Glomerular visceral epithelial cell (primary cell): ENCODE measurements at regions not wholly inside any gene's neighbourhood (a gene's known extent, or its start where the extent isn't known, plus 50 kb on each side); places are given as distances from the start of the nearest gene placed in this dataset.
"Not testable (repeated sequence)": the region's sequence is repeated elsewhere in the genome, so short reads cannot be mapped to it uniquely, and the experiment has no call there.

Experiments used
- DNase-seq: peaks from one replicate; pipeline ENCODE4 v3.0.0-alpha.2; 2016; ENCODE audit errors: extremely low spot score

DNA sequence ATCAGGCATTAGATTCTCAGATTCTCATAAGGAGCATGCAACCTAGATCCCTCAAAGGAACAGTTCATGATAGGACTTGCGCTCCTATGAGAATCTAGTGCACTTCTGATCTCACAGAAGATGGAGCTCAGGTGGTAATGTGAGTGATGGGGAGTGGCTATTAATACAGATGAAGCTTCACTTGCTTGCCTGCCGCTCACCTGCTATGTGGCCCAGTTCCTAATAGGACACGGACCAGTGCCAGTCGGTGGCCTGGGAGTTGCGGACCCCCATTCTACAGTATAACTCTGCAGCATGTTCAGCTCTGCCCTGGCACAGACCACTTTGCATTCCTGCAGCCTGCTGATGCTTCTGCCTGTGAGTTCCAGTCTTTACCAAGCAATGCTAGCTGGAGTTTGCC, 581.3 kb upstream of the KLF4 start:
- no peak for DNase-seq

DNA sequence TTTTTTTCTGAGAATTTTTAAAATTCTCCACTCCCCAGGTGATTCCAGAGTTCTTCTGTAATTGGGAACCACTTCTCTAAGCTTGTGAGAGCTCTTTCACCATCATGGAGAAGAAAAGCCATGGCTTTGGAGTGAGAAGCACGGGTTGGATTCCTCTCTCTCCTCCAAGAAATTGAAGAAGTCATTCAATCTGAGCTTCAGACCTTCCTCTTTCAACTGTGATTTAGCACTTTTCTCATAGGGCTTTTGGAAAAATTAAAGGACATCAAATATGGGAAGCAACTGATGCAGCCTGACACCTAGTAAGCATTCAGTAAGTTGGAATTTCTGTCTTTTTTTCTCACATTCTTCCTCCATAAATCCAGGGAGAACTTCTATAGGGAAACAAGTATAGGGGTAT, 580.4 kb upstream of the KLF4 start:
- no peak for DNase-seq

DNA sequence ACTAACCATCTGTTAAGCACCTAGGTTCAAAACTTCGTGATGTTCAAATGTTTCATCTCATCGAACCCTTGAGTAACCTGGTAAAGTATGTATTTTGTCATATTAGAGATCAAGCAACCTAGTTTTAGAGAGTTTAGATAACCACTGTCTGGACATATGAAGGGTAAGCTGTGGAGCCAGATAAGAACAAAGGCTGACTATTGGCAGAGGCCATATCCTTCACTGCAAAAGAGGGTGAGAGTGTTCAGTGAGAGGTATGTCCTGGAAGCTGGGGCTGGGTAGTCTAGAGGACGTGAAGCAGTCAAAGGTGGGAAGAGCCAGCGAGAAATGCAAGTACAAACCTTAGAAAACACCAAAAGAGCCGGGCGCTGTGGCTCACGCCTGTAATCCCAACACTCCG, 573.1 kb upstream of the KLF4 start:
- no peak for DNase-seq

DNA sequence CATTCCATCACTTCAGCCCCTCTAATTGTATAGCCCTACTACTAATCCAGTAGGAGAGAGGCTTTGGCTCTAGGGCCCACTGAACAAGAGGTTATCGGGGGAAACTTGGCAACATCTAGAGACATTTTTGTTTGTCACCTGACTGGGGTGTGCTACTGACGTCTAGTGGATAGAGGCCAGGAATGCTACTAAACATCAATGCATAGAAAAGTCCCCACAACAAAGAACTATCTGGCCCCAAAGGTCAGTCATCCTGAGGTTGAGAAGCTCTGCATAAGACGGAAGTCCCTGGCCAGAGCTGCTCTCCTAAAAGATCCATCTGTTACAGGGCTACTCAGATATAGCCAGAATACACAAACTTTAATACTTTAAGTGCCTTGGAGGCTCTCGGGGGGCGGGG, 570.6 kb upstream of the KLF4 start:
- DNase-seq: no peak

DNA sequence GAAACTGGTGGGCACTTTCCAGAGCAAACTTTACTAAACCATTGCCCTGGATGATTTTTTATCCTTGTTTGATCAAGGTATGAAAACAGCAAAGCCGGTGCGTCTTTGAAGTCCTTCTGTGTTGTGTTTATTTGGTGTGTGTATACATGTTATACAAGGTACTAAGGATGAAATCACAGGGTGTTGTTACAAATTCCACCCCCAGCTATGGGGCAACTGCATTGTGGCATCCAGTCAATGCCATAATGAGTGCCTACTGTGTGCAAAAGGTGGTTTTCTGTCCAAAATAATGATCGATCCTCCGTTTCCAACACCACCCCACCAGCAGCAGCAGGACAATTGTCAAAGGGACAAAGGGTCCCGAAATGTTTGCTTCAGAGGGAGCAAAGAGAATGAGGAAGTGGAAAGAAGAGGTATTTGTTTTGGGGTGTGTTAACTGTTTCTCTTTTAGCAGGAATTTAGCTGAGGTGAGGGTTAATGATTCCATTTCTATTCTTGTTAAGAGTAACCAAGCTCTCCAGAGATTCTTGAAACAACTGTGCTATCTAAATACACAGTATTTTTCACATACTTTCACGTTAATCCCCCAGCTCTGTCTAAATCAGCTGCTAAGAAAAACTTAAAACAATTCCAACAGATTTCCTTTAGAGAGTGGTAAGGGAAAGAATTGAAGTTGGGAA, 568.7 kb upstream of the KLF4 start:
- DNase-seq: no peak

DNA sequence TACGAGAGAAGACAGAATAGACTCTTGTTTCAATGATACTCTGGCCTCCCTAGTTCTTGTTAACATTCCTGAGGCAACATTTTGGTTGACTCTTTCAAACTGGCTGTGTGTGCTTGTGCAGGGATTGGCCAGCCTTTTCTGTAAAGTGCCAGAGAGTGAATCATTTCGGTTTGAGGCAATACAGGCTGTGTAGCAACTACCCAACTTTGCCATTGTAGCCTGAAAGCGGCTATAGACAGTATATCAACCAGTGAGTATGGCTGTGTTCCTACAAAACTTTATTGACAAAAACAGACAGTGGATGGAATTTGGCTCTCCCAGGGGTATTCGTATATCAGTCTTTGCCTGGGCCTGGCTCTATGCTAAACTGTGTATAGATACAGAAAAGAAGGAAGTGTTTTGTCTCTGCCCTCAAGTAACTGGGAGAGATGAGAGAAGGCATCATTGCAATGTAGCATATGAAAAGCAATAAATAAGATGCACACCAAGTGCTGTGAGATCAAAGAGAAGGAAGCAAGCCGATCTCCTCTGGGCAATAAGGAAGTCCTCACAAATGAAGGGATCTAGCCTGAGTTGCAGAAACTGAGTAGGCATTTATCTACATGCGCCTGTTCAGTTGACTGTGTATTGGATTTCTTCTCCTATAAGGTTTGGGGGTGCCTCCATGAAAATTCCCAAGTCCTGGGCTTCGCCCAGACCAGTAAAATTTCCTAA, 568.0 kb upstream of the KLF4 start:
- peak; percentile 76 for DNase-seq

DNA sequence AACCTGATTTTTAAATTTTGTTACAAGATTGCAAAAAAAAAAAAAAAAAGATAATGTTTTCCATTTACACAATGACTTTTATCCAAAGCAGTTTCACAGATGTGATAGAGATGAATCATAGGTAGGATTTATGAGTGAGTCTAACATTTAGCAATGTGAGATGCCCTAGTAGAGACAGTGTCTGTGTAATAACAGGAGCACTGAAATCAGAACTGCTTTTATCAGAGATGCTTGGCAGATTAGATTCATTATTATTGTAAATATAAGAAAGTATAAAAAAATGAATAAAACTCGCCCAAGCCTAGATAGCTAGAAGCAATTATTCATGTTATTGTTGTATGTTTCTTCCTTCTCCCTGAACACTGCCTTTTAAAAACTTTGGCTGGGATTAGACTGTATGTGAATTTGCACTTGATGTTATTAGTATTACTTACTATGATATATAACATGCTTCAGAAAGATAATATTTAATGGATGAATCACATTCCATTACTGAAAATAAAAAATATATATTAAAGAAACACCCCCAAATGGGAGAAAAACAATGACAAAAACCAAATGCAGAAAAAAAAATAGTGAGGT, 567.3 kb upstream of the KLF4 start:
- peak; percentile 55 for DNase-seq

DNA sequence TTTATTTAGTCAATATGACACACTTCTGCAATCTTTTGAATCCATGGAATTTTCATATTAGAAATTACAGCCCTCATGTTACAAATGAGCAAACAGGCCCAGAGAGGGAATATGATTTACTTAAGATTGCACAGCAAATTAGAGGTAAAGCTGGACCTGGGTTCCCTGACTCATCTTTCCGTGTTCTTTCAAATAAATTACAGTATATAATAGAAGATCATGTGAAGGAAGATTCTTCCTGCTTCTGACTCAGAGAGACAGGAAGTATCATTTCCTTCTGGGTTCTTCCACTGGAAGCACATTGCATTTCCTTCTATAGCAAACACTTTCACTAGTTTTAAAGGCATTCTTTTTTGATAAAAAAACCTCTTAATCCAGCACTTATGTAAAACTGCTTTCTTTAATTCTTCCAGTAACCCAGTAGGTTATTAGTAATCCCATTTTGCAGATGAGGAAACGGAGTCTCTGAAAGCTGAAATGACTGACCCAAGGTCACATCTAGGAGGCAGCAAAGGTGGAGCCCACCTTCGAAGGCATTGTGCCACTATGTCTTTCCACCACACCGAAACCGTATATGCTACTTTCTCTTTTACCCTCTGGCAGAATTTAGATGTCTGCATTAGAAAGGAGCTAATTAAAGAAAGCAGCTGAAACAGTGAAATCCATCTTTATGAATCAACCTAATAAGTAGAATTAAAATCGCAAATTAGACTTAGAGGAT, 566.7 kb upstream of the KLF4 start:
- DNase-seq: peak; percentile 22

DNA sequence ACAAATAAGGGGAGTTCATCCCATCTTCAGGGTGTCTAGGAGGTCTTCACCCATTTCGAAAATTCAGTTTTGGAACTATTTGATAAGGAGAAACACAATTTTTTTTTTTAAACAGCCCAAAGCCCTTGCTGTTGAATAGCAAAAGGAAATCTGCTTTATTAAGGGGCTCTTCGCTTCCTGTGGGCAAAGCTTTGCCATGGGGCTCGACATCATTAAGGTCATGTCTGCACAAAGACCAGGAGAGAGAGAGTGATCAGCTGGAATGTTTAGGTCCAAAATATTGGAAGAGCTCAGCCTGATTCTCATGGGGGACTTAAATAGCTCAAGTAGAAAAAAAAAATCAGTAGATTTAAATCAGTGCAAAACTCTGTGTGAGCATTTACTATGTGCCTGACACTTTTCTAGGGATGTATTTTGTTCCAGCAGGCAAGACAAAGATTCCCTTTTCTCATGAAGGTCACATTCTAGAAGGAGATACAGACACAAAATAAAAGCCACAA, 564.6 kb upstream of the KLF4 start:
- DNase-seq: no peak

DNA sequence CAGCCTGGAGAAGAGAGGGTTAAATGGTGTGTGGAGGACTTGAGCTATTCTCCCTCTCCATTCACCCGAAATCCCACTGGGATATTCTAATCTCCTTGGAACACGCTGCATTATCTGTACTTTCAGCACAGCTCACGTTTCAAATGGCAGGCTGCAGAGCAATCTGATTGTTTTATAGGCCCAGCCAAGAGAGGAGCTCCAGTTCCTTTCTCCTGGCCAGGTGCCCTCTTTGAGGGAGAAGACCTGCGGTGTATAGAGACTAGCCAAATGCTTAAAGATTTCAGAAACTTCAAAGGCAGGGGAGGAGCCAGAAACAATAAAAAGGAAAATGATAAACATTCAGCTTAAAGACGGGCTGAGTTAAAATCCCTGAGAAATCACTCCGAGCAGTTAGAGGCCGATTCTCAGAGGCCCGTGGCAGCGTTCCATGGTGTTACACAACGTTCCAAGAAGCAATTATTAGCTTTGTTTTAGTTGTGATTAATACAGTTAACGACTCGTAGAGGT, 564.0 kb upstream of the KLF4 start:
- peak; percentile 5 for DNase-seq

DNA sequence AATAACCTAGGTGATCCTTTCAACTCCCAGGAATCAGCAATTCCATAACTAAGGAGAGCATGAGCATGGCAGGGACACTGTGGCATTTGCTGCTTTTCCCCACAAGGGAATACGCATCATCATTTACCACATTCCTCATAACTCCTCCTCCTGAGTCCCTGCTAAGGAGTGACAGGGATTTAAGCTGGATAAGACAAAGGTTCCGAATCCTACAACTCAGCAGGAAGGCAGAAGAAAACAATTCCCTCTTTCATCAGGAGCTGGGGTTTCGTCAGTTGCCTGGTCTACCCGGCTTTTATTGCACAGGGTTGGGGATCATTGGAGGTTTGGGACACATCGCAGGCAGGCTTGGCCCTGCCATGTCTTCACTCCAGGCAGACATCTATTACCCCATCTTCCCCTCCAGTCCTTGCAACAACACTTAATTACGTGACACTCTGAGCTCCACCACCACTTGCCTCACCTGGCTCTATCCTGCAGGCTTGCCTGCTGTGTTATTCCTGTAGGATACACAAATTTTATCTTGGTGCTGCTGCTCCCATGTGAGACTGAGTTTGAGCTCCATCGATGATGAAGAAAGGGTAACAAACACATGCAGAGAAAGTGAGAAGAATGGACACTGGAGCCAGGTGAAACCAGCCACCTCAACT, 563.0 kb upstream of the KLF4 start:
- DNase-seq: peak; percentile 8

DNA sequence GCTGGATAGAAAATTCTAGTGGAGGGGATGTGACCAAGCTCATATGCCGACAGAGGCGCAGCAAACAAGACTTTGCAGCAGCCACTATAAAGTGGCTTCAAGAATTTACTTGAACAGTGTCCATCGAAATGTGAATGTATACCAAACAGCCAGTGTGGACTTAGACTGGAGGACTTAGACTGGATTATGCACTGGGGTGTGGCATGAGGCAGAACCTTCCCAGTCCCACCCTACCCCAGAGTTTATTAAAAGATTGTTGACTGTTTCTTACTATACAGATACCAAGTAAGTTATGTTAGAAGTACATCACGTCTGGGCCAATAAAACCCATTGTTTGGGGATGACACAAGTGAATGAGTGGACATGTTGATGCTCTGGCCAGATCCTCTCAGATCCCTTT, 561.3 kb upstream of the KLF4 start:
- DNase-seq: no peak

DNA sequence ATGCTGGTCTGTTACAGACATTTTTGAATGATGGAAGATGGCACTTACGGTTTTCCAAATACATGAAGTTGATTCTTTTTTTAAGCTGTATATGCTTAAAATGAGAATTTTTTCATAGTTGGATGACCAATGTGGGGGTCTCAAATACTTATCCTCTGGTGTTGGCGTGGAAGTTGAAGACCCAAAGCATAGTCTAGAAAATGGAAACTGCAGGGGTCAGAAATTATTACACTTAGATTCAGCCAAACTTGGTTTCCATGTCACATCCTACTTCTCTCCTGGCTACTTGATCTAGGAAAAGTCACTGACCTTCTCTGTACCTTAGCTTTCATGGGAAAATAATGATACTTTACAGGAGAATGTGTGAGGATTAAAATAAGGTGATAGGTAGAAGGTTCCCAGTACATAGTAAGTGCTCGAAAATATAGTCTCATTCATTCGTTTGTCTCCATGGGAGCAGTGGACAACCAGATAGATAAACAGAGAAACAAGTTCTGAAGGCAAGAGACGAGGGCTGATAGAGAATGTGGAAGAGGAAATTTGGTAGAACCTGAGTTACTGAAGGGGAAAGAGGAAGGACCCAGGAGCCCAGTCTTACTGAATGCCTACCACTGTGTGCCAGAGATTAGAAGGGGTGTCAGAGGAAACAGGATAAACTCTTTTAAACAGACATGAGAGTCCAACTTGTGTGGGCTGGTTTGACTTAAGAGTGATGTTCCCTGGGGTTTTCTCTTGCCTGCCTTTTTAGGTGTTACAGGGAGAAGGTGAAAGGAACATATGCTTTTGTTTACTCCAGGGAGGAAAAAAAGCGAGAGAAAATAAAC, 560.3 kb upstream of the KLF4 start:
- peak; percentile 7 for DNase-seq

DNA sequence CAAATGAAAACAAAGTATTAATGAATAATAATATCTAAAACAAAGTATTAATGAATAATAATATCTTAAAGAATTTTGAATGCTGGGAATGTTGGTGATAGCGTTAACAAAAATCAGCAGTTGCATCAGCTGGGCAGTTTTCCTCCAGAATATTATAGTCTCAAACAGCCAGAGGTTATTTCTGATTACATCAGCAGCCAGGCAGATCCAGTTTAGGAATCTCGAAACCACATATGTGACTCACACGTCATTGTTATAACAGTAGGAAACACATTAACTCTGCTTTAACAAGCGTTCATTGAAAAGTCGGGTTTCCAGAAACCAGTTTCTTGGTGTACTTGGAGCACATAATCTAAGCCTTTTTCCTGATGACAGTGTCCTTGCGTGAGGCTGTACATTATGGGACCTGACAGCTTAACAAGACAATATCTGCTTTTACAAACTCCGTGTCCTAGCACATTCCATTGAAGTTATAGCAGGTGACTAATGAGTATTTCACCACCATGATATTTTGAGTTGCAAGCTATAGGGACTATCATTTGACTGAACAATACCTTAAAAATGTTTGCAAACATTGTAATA, 559.5 kb upstream of the KLF4 start:
- peak; percentile 89 for DNase-seq

DNA sequence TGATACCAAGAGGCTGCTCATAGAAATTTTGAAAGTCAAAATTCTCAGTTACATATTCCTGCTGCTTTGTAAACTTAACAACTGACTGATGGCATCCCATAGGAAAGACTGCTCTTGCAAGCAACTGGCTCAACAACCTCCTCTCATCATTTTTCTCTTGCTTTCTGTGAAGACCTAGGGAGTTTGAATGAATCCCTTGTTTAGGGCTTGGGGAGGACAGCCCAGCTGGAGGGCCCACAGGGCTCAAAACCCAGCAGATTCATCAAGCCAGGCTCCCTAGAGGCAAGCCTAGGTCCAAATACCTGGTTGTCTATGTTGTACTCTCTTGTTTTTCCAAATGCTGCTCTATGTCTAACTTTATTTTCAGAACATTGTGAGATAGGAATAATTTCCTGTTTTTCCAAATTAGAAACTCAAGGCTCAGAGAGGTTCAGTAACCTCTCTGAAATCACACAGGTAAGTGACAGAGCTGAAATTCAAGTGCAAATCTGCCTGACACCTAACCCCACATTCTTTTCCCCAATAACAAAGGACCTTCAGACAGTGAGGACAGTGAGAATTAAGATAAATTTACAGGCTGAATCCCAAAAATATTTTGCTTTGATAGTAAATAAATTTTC, 558.9 kb upstream of the KLF4 start:
- no peak for DNase-seq

DNA sequence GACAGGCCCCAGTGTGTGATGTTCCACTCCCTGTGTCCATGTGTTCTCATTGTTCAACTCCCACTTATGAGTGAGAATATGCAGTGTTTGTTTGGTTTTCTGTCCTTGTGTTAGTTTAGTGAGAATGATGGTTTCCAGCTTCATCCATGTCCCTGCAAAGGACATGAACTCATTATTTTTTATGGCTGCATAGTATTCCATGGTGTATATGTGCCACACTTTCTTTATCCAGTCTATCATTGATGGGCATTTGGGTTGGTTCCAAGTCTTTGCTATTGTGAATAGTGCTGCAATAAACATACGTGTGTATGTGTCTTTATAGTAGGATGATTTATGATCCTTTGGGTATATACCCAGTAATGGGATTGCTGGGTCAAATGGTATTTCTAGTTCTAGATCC, 558.2 kb upstream of the KLF4 start:
- DNase-seq: not testable (repeated sequence)

DNA sequence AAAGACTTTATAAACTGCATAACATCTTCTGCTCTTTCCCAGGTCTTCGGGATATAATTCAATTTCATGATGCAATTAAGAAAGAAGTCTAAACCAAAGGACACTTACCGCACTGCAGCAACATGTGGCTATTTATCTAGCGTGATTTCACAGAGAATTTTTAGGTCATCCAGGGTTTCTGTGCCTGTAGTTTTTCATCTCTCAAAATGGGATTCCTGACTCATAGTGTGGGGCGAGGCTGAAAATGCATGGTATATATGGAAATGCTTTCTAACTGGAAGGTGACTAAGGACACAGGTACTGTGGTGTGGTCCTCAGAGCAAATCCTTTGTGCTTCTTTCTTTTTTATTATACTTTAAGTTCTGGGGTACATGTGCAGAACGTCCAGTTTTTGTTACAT, 557.7 kb upstream of the KLF4 start:
- no peak for DNase-seq

DNA sequence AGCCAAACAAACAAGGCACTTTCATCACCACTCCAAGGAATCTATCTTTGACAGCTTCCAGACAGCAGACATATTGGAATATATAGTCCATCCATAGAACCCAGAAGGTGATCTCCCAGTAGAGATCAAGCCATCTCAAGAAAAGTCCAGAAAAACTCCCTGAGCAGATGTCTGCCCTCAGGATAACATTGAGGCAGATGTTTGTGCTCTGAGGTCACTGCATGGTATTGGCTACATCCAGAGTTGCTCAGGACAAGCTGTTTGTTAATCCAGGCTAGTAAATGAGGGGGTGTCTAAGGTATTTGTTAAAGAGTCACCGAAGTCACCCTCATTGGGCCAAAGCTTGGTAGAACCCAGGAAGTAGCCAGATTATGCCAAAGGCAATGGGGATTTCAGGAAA, 556.3 kb upstream of the KLF4 start:
- DNase-seq: no peak

DNA sequence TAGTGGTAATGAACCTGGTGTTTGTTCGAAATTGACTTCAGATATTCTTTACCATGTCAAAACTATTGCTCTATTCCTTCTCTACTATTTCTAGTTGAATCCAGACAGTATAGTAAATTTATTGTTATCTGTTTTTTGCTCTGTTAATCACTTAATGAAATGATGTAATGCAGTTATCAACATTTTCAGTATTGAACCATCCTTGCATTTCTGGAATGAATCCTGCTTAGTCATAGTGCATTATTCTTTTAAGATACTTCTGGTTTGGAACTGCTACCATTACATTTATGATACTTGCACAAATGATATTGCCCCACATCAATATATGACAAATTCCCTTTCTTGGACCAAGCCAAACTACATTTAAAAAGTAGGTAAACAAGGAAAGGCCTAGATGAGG, 554.0 kb upstream of the KLF4 start:
- DNase-seq: no peak

DNA sequence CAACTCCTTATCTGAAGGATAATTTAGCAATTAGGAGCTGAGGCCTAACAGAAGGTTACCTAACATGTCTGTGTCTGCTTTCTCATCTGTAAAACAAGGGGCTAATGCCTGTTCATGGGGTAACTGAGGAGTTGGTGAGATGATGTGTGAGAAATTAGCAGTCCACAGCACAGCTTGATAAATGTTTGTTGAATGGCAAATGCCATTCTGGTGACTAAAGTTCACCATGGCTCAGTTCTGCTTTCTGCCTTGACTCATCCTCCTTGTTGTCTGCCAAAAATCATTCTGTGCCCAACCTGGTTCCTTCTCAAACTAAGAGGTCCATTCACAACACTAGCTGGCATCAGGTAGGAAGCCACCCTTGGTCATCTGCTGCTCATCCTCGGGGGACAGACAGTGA, 552.0 kb upstream of the KLF4 start:
- peak; percentile 84 for DNase-seq
